ENCODE measurements at regions not wholly inside any gene's neighbourhood (a gene's known extent, or its start where the extent isn't known, plus 50 kb on each side); places are given as distances from the start of the nearest gene placed in this dataset.

GRCh38 chr3:18008706-18009368 is 266.4 kb upstream of the TBC1D5 start:
- Histone ChIP-seq H3K27ac (no peak overlapping the region), H3K27me3 (ENCODE audit: insufficient read depth, low read depth, severe bottlenecking) (no peaks in the 10 kb centered on the region), H3K9me3 (ENCODE audit: severe bottlenecking) (no peaks in the 10 kb centered on the region), H3K4me3 (ENCODE audit: low read depth, low read length) (no peak overlapping the region), H3K36me3 (no peaks in the 10 kb centered on the region)
- DNase-seq = no peak
- TF ChIP-seq CTCF (IDR thresholded peaks at IDR 0.05; ENCODE audit: low read depth, low read length) = no peak

GRCh38 chr3:18007980-18008379 is 265.5 kb upstream of the TBC1D5 start:
- Histone ChIP-seq H3K4me3 (ENCODE audit: low read depth, low read length) (no peak overlapping the region), H3K27me3 (ENCODE audit: insufficient read depth, low read depth, severe bottlenecking) (no peaks in the 10 kb centered on the region), H3K27ac (no peak overlapping the region), H3K9me3 (ENCODE audit: severe bottlenecking) (no peaks in the 10 kb centered on the region), H3K36me3 (no peaks in the 10 kb centered on the region)
- TF ChIP-seq CTCF (IDR thresholded peaks at IDR 0.05; ENCODE audit: low read depth, low read length) = no peak
- DNase-seq = no peak

- TF ChIP-seq CTCF (IDR thresholded peaks at IDR 0.05; ENCODE audit: low read depth, low read length) = no peak
- Histone ChIP-seq H3K27ac (no peak overlapping the region), H3K27me3 (ENCODE audit: insufficient read depth, low read depth, severe bottlenecking) (no peaks in the 10 kb centered on the region)
These were observed 253.3 kb upstream of the TBC1D5 start for GRCh38 chr3:17995769-17996168.

GRCh38 chr3:17994167-17994566 is 251.7 kb upstream of the TBC1D5 start:
- H3K36me3 ChIP-seq = no peaks in the 10 kb centered on the region
- no peak for TF ChIP-seq CTCF (IDR thresholded peaks at IDR 0.05; ENCODE audit: low read depth, low read length)
- DNase-seq = no peak
- no peak overlapping the region for H3K4me3 ChIP-seq (ENCODE audit: low read depth, low read length)
- no peaks in the 10 kb centered on the region for H3K27me3 ChIP-seq (ENCODE audit: insufficient read depth, low read depth, severe bottlenecking)
- no peak overlapping the region for H3K27ac ChIP-seq
- no peaks in the 10 kb centered on the region for H3K9me3 ChIP-seq (ENCODE audit: severe bottlenecking)

More at GRCh38 chr3:17995769-17996168, 253.3 kb upstream of the TBC1D5 start:
- no peak for DNase-seq
- H3K4me3 ChIP-seq (ENCODE audit: low read depth, low read length) = no peak overlapping the region
- H3K36me3 ChIP-seq = no peaks in the 10 kb centered on the region
- no peaks in the 10 kb centered on the region for H3K9me3 ChIP-seq (ENCODE audit: severe bottlenecking)

GRCh38 chr3:17990390-17990789 is 248.0 kb upstream of the TBC1D5 start:
- no peak for DNase-seq
- Histone ChIP-seq H3K9me3 (ENCODE audit: severe bottlenecking) (no peaks in the 10 kb centered on the region), H3K27me3 (ENCODE audit: insufficient read depth, low read depth, severe bottlenecking) (no peaks in the 10 kb centered on the region), H3K36me3 (no peaks in the 10 kb centered on the region), H3K27ac (no peak overlapping the region), H3K4me3 (ENCODE audit: low read depth, low read length) (no peak overlapping the region)
- no peak for TF ChIP-seq CTCF (IDR thresholded peaks at IDR 0.05; ENCODE audit: low read depth, low read length)

- TF ChIP-seq CTCF (IDR thresholded peaks at IDR 0.05; ENCODE audit: low read depth, low read length) = no peak
- H3K27ac ChIP-seq = no peak overlapping the region
These were observed 244.0 kb upstream of the TBC1D5 start for GRCh38 chr3:17986348-17986816.

More at GRCh38 chr3:17986348-17986816, 244.0 kb upstream of the TBC1D5 start:
- no peaks in the 10 kb centered on the region for H3K27me3 ChIP-seq (ENCODE audit: insufficient read depth, low read depth, severe bottlenecking)
- no peak for DNase-seq
- no peaks in the 10 kb centered on the region for H3K36me3 ChIP-seq
- no peaks in the 10 kb centered on the region for H3K9me3 ChIP-seq (ENCODE audit: severe bottlenecking)
- no peak overlapping the region for H3K4me3 ChIP-seq (ENCODE audit: low read depth, low read length)
